ENCODE measurements at regions not wholly inside any gene's neighbourhood (a gene's known extent, or its start where the extent isn't known, plus 50 kb on each side); places are given as distances from the start of the nearest gene placed in this dataset.
"Not testable (repeated sequence)": the region's sequence is repeated elsewhere in the genome, so short reads cannot be mapped to it uniquely, and the experiment has no call there.

DNA sequence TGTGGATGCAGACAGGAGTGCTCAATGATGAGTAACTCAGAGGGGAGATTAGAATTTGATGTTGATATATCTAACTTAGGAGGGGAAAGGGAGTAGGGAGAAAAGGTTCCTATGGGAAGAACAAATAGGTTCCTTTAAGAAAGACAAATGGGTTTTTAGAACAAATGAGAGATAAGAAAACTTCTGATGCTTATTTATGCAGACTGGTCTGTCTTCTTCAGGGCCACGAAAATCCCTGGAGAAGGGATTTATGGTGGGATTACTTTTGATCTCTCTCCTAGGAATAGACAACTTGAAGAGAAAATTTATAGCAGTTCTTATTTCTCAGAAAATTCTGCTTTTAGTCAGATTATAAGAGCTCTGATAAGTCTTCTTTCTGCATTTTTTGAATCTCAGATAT lies 99.0 kb upstream of the DDHD1 start:
- no peaks in the 10 kb centered on the region for H3K9me3 ChIP-seq (ENCODE audit: control insufficient read depth, insufficient read depth, low read length)

DNA sequence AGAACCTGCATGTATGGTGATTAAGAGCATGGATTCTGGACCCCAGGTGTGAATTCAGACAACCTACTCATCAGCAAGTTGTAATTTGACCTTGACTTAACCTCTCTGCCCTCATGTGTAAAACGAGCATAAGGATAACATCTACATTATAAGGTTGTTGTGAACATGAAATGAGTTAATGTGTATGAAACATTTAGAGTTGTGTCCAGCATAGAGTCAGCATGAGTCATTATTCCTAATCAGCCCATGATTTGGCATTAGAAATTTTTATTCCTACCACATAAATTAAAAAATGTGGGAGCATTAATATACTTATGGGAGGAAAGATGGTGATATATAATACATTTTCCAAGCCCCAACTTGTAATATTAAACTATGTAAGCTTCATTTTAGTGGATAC lies 95.9 kb upstream of the DDHD1 start:
- Histone ChIP-seq H3K27me3 (ENCODE audit: control insufficient read depth, low read length) (no peaks in the 10 kb centered on the region), H3K4me2 (ENCODE audit: low read length) (no peak overlapping the region), H3K4me1 (ENCODE audit: control insufficient read depth, low read length) (no peaks in the 10 kb centered on the region), H3K27ac (ENCODE audit: low read depth, low read length) (no peak overlapping the region), H3K9me3 (ENCODE audit: control insufficient read depth, insufficient read depth, low read length) (no peaks in the 10 kb centered on the region), H4K20me1 (ENCODE audit: control insufficient read depth, insufficient read depth, low read depth, low read length) (no peaks in the 10 kb centered on the region), H3K36me3 (ENCODE audit: control insufficient read depth, low read length) (no peaks in the 10 kb centered on the region), H3K4me3 (ENCODE audit: low read length) (no peak overlapping the region), H3K79me2 (ENCODE audit: control insufficient read depth, low read length) (no peaks in the 10 kb centered on the region), H3K9me2 (replicated peaks; ENCODE audit: control insufficient read depth, low read length) (no peaks in the 10 kb centered on the region), H3F3A (ENCODE audit: control insufficient read depth, insufficient read depth) (no peaks in the 10 kb centered on the region)
- no peak for TF ChIP-seq EZH2phosphoT487 (IDR thresholded peaks at IDR 0.05; ENCODE audit: borderline replicate concordance, low read length)
- TF ChIP-seq, protein P1, sequence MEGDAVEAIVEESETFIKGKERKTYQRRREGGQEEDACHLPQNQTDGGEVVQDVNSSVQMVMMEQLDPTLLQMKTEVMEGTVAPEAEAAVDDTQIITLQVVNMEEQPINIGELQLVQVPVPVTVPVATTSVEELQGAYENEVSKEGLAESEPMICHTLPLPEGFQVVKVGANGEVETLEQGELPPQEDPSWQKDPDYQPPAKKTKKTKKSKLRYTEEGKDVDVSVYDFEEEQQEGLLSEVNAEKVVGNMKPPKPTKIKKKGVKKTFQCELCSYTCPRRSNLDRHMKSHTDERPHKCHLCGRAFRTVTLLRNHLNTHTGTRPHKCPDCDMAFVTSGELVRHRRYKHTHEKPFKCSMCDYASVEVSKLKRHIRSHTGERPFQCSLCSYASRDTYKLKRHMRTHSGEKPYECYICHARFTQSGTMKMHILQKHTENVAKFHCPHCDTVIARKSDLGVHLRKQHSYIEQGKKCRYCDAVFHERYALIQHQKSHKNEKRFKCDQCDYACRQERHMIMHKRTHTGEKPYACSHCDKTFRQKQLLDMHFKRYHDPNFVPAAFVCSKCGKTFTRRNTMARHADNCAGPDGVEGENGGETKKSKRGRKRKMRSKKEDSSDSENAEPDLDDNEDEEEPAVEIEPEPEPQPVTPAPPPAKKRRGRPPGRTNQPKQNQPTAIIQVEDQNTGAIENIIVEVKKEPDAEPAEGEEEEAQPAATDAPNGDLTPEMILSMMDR (IDR thresholded peaks at IDR 0.05; ENCODE audit: low read depth, low read length, poor library complexity, severe bottlenecking), result no peak

More for the DNA sequence above, 99.0 kb upstream of the DDHD1 start:
- no peak overlapping the region for H3K4me3 ChIP-seq (ENCODE audit: low read length)
- H3K4me1 ChIP-seq (ENCODE audit: control insufficient read depth, low read length), result no peaks in the 10 kb centered on the region
- no peaks in the 10 kb centered on the region for H3K9me2 ChIP-seq (replicated peaks; ENCODE audit: control insufficient read depth, low read length)
- no peak for TF ChIP-seq EZH2phosphoT487 (IDR thresholded peaks at IDR 0.05; ENCODE audit: borderline replicate concordance, low read length)
- TF ChIP-seq, protein P1 (IDR thresholded peaks at IDR 0.05; ENCODE audit: low read depth, low read length, poor library complexity, severe bottlenecking), result no peak
- H3K4me2 ChIP-seq (ENCODE audit: low read length), result no peak overlapping the region
- H3F3A ChIP-seq (ENCODE audit: control insufficient read depth, insufficient read depth), result no peaks in the 10 kb centered on the region
- H3K27ac ChIP-seq (ENCODE audit: low read depth, low read length), result no peak overlapping the region
- no peaks in the 10 kb centered on the region for H3K79me2 ChIP-seq (ENCODE audit: control insufficient read depth, low read length)
- H4K20me1 ChIP-seq (ENCODE audit: control insufficient read depth, insufficient read depth, low read depth, low read length), result no peaks in the 10 kb centered on the region
- H3K36me3 ChIP-seq (ENCODE audit: control insufficient read depth, low read length), result no peaks in the 10 kb centered on the region
- no peaks in the 10 kb centered on the region for H3K27me3 ChIP-seq (ENCODE audit: control insufficient read depth, low read length)

DNA sequence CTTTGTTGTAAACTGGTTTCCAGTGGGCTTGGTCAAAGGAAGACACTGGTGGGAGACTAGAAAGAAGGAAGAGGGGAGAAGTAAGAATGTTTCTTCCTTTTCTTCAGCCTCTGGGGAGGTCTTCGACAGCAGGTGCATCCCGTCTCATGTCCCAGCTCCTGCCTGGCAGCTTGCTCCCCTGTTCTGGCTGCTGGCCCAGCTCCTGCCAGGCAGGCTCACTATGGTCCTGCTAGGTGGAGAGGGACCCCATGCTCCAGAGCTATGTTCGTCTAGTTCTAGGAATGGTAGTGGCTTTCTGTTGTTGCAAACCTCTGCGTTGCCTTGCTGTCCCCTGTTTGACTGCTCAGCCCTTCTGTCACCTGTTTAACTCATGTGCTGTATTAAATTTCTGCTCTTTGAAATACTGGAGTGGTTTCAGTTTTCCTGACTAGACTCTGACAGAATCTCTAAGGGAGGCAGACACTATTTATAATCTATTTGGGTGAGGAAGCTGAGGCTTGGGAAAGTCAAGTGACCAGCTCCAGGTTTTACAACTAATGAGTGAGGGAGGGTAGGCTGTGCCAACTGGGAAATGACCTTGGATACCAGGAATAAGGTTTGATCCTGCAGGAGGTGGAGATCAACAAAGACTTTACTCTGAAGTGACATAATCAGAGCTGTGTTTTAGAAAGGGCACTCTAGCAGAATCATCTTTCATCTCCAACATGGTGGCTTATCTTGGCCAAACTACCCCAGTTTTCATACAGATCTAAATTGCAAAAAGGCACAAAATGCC lies 94.7 kb upstream of the DDHD1 start:
- Histone ChIP-seq H3F3A (ENCODE audit: control insufficient read depth, insufficient read depth) (no peaks in the 10 kb centered on the region), H3K27ac (ENCODE audit: low read depth, low read length) (no peak overlapping the region), H3K4me1 (ENCODE audit: control insufficient read depth, low read length) (no peaks in the 10 kb centered on the region), H4K20me1 (ENCODE audit: control insufficient read depth, insufficient read depth, low read depth, low read length) (no peaks in the 10 kb centered on the region), H3K9me3 (ENCODE audit: control insufficient read depth, insufficient read depth, low read length) (no peaks in the 10 kb centered on the region), H3K79me2 (ENCODE audit: control insufficient read depth, low read length) (no peaks in the 10 kb centered on the region), H3K27me3 (ENCODE audit: control insufficient read depth, low read length) (no peaks in the 10 kb centered on the region), H3K4me2 (ENCODE audit: low read length) (no peak overlapping the region), H3K36me3 (ENCODE audit: control insufficient read depth, low read length) (no peaks in the 10 kb centered on the region), H3K9me2 (replicated peaks; ENCODE audit: control insufficient read depth, low read length) (no peaks in the 10 kb centered on the region), H3K4me3 (ENCODE audit: low read length) (no peak overlapping the region)
- TF ChIP-seq EZH2phosphoT487 (IDR thresholded peaks at IDR 0.05; ENCODE audit: borderline replicate concordance, low read length), result no peak
- TF ChIP-seq, protein P1 (IDR thresholded peaks at IDR 0.05; ENCODE audit: low read depth, low read length, poor library complexity, severe bottlenecking), result no peak

DNA sequence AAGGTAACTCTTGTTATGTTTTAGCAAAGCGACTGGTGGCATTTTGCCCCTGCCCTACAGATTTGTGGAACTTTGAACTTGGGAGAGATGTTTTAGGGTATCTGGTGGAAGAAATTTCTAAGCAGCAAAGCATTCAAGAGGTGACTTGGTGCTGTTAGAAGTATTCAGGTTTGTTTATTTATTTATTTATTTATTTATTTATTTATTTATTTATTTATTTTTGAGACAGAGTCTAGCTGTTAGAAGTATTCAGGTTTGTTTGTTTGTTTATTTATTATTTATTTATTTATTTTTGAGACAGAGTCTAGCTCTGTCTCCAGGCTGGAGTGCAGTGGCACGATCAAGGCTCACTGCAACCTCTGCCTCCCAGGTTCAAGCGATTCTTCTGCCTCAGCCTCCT lies 89.8 kb upstream of the DDHD1 start:
- H3K4me3 ChIP-seq (ENCODE audit: low read length); H3K9me2 ChIP-seq (replicated peaks; ENCODE audit: control insufficient read depth, low read length); H3K36me3 ChIP-seq (ENCODE audit: control insufficient read depth, low read length); H3K4me2 ChIP-seq (ENCODE audit: low read length); H3F3A ChIP-seq (ENCODE audit: control insufficient read depth, insufficient read depth); H3K4me1 ChIP-seq (ENCODE audit: control insufficient read depth, low read length); H3K27ac ChIP-seq (ENCODE audit: low read depth, low read length); H3K27me3 ChIP-seq (ENCODE audit: control insufficient read depth, low read length); H4K20me1 ChIP-seq (ENCODE audit: control insufficient read depth, insufficient read depth, low read depth, low read length); H3K79me2 ChIP-seq (ENCODE audit: control insufficient read depth, low read length); H3K9me3 ChIP-seq (ENCODE audit: control insufficient read depth, insufficient read depth, low read length): not testable (repeated sequence)

All from DOHH2 (cell line).